ENCODE measurements at regions not wholly inside any gene's neighbourhood (a gene's known extent, or its start where the extent isn't known, plus 50 kb on each side); places are given as distances from the start of the nearest gene placed in this dataset.

DNA sequence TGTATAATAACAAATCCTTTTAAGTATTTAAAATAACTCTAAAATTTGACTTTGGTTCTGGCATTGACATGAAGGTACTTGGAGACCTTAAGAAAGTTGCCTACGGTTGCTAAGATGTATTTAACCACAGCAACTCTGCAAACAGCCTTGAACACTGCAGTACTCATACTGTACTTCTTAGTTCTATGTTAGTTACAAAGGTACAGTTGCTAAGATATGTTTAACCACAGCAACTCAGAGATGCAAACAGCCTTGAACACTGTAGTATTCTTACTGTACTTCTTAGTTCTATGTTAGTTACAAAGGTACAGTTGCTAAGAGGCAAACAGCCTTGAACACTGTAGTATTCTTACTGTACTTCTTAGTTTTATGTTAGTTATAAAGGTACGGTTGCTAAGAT is 268.3 kb upstream of the MIR17HG start:
- TF ChIP-seq EZH2phosphoT487 (IDR thresholded peaks at IDR 0.05; ENCODE audit: borderline replicate concordance, low read length), result no peak
- TF ChIP-seq, protein P1, sequence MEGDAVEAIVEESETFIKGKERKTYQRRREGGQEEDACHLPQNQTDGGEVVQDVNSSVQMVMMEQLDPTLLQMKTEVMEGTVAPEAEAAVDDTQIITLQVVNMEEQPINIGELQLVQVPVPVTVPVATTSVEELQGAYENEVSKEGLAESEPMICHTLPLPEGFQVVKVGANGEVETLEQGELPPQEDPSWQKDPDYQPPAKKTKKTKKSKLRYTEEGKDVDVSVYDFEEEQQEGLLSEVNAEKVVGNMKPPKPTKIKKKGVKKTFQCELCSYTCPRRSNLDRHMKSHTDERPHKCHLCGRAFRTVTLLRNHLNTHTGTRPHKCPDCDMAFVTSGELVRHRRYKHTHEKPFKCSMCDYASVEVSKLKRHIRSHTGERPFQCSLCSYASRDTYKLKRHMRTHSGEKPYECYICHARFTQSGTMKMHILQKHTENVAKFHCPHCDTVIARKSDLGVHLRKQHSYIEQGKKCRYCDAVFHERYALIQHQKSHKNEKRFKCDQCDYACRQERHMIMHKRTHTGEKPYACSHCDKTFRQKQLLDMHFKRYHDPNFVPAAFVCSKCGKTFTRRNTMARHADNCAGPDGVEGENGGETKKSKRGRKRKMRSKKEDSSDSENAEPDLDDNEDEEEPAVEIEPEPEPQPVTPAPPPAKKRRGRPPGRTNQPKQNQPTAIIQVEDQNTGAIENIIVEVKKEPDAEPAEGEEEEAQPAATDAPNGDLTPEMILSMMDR (conservative IDR thresholded peaks at IDR 0.05; ENCODE audit: low read depth, low read length), result no peak
- TF ChIP-seq EZH2 (IDR thresholded peaks at IDR 0.05; ENCODE audit: low read length, unreplicated experiment), result no peak
